DOHH2 (cell line): ENCODE measurements at regions not wholly inside any gene's neighbourhood (a gene's known extent, or its start where the extent isn't known, plus 50 kb on each side); places are given as distances from the start of the nearest gene placed in this dataset.

ENCODE experiments used
- EZH2phosphoT487 ChIP-seq: fragments of 200-600 bp; sonication (generic); IDR thresholded peaks from 2 replicates; pipeline ENCODE4 v1.6.1; 2017; ENCODE audit warnings: borderline replicate concordance, mild to moderate bottlenecking, antibody characterized with exemption, low read length, moderate library complexity, mixed read lengths
- TF ChIP-seq, protein P1 (sequence below): fragments of 200-600 bp; sonication (generic); IDR thresholded peaks from one replicate; pipeline ENCODE4 v1.5.1; 2014; ENCODE audit warnings: antibody characterized with exemption, mild to moderate bottlenecking, low read depth, low read length; ENCODE audit not compliant: poor library complexity, severe bottlenecking

DNA sequence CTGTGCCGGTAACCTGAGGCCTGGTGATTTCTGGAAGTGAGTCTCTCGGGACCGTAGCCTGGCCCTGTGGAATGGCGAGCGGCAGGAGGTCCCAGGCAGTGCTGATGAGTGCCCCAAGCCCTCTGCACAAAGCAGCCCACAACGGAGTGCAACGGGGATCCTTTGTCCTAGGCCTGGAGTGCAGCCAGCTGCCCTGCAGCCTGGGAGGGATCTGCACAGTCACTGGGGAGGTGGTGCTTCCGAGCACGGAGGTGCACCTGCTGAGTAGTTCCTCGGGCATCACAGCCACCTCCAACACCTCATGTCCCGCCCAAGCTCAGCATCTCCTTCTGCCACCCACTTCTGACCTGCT lies 162.8 kb upstream of the ZMIZ1 start:
- TF ChIP-seq, protein P1, sequence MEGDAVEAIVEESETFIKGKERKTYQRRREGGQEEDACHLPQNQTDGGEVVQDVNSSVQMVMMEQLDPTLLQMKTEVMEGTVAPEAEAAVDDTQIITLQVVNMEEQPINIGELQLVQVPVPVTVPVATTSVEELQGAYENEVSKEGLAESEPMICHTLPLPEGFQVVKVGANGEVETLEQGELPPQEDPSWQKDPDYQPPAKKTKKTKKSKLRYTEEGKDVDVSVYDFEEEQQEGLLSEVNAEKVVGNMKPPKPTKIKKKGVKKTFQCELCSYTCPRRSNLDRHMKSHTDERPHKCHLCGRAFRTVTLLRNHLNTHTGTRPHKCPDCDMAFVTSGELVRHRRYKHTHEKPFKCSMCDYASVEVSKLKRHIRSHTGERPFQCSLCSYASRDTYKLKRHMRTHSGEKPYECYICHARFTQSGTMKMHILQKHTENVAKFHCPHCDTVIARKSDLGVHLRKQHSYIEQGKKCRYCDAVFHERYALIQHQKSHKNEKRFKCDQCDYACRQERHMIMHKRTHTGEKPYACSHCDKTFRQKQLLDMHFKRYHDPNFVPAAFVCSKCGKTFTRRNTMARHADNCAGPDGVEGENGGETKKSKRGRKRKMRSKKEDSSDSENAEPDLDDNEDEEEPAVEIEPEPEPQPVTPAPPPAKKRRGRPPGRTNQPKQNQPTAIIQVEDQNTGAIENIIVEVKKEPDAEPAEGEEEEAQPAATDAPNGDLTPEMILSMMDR: no peak
- no peak for TF ChIP-seq EZH2phosphoT487
